C1 segment of cervical spinal cord (tissue), 14 donors: ENCODE measurements at regions not wholly inside any gene's neighbourhood (a gene's known extent, or its start where the extent isn't known, plus 50 kb on each side); places are given as distances from the start of the nearest gene placed in this dataset.
A peak's percentile ranks its signal among the peaks of the same experiment; 100 is the strongest.

ENCODE experiments used
- DNase-seq, 14 donors: peaks; one replicate each; lab custom pipeline; 2025; lab: John Stamatoyannopoulos, UW

DNA sequence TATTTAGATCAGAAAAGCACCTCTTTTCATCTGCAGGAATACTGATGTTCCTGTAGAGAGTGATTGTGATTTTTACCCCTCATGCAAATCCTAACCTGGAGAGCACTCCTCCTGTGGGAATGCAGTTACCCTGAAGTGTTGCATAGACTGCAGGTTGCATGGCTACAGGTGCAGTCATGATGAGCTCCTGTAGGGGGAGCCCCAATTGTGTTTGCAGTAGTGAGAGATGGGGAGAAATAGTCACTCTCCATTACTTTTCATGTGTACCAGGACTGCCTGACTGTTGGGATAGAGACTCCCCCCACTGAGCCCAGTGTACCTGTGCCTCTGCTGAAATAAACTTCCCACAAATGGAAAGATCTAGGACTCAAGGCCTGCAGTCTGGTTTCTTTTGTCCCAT is 1086.5 kb downstream of the SLC6A15 start:
- DNase-seq = peak in 2 of 14 donors; percentile 3 to 6

DNA sequence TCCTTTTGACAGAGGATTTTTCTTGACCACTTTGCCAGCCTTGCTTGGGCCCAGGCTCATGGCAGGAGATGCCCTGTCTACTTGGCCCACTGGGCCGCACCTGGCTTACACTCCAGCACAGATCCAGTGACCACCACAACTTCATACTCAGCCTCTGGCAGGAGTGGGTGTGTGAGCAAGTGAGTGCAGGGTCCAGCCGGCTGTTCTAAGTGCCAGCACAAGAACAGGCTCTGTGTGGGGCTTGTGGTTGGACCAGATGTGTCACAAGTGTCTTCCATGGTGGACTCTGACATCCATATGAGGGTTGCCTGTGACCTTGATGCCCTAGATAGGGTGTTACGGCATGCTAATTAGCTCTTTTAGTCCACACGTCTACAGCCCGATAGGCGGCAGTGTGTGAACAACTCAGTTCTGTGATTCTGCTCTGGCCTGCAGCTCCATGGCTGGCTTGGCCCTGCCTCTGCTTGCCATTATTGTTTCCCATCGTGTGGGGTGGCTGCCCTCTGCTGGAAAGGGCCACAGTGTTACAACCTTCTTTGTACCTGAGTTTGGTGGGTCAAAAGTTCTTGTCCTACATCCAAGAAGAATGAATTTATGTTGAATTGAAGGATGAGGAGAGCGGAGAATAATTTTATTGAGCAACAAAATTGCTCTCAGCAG is 1089.1 kb downstream of the SLC6A15 start:
- peak in 3 of 14 donors; percentile 5 to 25 (median 11) for DNase-seq

DNA sequence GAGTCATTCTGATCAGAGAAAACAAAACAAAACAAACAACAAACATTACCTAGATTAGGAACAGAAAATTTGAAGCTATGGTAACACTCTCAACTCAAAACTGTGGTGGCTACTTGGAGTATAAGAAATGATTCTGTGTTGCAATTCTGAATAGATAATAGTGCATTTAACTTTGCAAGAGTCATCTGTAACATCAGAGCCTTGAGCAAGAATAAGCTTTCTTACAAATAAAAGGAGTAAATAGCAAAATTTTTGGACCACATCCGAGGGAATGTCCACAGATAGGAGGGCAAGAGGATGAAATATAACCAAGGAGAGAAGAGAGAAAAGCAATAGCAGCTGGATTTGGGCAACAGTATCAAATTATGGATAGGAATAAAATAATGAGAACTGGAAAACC is 1090.6 kb downstream of the SLC6A15 start:
- DNase-seq = no peak

DNA sequence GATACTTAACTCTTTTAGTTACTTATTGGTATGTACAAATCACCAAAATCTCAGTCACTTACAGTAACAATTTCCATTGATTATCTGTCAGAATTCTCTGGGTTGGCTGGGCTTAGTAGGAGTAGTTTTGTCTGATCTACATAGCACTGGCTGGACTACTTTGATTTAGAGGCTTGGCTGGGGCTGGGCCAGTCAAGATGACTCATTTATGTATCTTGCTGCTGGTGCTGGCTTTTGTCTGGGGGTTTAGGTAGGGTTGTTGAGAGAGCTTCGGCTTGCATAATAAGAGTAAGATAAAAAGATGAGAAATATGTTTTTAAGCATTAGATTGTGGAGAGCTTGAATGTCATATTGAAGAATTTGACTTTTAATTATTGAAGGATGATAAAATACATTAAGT is 1093.7 kb downstream of the SLC6A15 start:
- DNase-seq = no peak

DNA sequence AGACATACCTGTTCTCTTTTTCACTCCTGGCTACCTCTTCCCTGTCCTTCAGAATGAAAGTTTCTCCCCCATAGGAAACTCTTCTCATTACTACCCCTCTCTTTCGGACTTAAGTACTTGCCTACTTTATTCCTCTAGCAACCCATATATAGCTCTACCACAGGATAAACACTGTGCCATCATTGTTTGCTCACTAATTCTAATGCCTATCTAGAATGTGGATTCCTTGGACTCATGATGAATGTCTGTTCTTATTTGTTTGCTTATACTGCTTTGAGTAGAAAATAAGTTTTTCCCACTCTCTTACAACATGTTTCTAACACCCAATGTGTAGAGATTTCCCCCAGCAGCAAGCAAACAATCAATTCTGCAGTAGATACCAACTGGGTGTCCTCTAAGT is 1094.9 kb downstream of the SLC6A15 start:
- no peak for DNase-seq

DNA sequence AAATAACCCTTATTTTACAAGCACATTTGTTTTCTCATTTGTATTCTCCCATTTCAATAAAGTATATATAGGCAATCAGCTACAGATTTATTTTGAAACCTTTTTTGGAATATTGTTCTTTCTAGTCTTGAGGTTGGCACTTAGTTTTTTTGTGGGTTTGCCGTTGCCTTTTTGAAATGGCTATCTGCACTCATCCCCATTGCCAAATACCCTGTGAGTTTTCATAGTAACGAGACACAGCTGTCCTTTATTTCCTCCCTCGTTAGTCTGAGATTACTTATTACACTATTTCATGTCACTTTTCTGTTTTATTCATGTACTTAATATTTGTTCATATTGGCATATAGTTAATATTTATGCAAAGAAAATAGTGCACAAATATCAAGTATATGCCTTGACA is 1104.0 kb downstream of the SLC6A15 start:
- DNase-seq = no peak

DNA sequence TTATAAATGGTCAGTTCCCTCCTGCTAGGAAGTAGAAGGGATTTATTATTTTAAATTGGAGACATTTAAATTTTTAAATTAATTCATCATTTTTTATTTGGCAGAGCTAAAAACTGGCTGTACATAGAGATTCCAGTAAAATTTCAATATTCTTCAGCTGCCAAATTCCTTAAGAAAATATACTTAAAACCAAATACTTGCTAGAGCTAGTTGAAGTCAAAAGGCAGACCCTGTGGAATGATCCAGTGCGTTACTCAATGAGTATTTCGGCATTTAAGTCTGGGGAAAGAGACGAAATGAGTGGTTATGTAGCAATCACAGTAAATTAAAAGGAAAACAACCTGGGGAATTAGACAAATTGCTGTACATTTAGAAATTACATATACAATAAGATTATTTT is 1104.7 kb downstream of the SLC6A15 start:
- no peak for DNase-seq

DNA sequence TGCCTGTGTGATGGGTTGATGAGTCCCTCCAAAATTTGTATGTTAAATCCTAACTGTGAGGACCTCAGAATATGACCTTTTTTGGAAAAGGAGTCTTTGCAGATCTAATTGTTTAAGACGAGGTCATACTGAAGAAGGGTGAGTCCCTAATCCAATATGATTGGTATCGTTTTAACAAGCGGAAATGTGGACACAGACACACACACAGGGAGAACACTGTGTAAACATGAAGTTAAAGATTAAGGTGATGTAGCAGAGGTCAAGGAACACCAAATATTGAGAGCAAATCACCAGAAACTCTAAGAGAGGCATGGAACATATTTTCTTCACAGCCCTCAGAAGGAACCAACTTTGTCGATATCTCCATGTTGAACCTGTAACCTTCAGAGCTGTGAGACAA is 1106.7 kb downstream of the SLC6A15 start:
- no peak for DNase-seq

DNA sequence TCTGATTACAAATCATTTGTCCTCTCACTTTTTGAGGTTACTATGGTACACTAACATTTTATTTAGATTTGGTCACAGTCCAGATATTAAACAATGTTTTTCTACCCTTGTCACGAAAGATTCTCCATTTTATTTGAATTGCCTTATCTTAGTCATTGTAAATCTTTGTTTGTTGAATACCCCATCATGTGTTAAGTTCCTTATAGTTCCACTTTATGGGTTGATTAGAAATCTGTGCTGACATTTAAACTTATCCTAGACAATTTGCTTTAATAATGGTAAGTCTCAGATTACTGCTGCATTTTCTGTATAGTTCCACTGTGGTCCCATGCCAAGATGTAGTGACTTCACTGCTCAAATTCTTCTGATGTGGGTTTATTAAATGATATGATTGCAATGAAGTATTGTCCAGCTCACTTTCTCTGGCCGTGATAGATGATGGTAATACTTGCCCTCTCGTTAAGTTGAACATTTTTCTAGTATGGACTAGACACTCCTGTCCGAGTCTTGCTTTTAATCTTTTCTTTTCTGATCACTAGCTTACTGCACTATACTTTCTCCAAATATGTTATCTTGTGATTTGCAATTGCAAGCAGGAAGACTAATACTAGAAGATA is 1107.3 kb downstream of the SLC6A15 start:
- no peak for DNase-seq

DNA sequence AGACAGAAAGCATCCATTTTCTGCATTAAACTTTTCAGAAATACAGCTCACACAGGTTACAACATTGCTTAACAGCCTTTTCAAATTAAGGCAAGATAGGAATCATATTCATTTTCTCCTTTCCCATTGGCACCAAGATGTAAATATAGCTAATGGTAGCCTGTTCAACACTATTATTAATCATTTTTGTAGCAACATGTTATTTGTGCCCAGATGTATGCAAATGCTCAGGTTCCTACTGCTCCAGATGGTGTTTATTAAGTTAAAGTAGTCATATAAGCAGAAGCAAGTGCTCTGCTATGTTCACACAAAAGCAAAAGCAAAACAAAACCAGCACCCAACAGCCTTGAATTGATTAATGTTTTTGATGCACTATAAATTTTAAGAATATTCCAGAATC is 1110.6 kb downstream of the SLC6A15 start:
- no peak for DNase-seq

DNA sequence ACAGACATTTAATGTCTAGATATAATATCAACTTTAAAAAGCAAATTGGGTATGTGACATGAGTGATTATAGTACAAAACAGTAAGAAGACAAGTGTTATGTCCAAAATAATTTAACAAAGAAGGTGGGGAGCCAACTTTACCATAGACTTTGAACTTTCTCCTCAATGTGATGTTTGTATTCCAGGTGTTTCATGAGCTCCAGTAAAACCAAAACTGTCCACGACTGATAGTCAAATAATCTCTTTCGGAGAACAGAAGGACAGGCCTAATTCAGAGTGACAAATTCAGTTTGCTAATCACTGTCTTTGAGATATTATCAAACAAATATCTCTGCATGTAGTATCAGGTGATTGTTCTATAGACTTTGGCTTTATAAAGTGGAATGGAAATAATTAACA is 1112.6 kb downstream of the SLC6A15 start:
- no peak for DNase-seq

DNA sequence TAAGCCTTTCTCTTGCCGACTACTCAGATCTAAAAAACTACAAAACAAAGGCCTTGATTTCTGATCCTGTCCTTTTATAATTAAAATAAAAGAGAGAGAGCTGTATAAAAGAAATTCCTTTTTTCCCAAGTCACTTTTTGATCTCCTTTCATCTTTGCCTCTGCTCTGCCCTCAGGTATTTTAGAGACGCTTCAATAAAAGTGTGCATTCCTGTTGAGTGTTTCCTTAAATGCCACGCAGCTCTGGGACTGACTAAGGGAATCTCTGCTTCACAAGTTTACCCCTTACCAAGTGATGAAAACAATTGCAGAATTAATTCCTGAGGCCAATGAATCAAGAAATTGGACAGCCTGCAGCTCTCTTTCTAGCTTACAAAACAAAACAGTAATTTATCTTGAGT is 1109.8 kb downstream of the TMTC2 start:
- DNase-seq = no peak

DNA sequence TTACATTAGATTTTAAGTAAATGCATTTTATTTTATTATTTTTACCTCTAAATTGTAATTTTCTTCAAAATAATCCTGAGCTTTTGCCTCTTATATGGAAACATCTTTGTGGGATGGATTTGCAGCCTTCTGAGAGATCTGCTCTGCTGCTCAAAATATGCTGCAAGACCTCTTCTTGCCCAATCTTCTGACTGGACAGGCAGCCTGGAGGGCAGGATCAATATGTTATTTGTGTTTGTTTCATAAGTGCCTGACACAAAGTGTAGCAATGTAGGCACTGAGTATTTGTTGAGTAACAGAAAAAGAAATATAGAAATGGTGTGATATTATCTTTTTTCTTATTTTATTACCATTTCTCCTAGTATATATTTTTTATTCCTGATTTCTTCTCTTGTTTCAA is 1106.9 kb downstream of the TMTC2 start:
- no peak for DNase-seq

DNA sequence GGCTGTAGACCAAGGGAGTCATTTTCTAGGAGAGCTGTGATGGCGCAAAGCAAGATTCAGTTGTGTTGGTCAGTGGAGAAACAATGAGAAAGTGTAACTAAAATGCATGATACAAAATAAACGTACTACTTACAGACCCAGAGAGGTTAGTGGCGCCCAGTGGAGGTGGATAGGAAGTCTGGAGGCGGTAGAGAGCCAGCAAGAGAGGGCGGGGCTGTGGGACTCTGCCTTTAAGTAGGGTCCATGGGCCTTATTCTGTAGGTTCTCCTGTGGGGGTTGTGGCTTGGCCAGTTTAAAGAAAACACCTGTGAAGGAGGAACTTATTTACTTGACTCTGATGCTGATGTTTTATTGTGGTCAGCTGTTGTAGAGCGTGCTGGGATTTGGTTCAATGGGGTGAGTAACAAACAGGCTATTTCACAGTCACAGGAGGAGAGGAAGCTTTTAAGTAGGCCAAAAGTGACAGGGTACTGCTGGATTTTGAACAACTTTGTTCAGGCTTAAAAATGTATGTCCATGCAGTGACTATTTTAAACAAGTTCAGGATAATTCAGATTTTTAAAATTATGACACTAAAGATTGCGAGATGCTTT is 1097.7 kb downstream of the TMTC2 start:
- DNase-seq = no peak

DNA sequence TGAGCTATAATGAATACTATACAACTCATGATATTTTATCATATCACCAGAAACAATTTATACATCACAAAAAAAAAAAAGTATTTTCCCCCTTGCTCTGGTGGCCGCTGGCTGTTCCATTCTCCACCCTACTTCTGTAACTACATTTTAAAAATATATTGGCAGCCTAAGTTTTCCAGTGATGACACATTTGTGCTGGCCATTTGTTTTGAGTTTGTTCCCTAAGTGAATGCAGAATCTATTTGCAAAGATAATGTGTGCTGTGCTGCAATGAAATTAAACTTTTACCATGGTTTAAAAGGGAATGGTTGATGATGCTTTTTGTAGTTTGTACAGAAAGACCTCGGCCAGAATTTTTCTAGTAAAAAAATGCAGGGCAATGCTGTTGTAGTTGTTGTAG is 1092.8 kb downstream of the TMTC2 start:
- DNase-seq = no peak

DNA sequence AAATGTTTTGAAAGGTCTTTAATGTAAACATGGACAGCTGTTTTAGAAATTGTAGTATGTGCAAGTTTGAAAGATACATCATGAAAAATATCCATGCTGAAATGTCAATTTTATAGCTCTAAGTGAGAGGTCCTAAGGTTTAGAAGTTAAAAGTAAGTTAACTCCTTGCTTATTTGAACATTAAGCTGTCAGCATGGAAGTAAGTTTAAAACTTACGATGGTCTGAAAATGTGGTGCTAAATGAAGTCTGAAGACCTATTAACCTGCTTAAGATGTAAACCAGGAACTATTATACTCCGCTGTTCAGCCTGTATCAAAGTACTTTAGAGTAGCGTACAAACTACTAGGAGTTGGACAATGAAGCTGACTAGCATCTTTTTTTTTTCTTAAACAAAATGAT is 1082.4 kb downstream of the TMTC2 start:
- DNase-seq = no peak

DNA sequence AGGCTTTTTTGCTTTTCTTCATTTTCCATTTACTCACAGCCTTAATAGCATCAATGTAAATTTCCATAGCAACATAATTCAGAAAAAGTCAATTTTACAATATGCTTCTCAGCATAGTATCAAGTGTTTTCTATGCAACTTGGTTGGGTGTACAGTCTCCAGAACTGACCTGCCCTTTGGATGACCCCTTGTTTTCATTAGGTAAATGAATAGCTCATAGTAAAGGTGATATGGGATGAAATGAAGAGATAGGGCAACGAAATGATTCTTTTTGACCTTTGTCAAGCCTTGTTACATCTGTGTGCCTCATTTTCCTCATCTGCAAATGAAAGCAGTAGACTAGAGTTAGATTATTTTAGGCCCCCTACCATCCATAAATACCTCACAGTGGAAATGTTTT is 1081.0 kb downstream of the TMTC2 start:
- no peak for DNase-seq

DNA sequence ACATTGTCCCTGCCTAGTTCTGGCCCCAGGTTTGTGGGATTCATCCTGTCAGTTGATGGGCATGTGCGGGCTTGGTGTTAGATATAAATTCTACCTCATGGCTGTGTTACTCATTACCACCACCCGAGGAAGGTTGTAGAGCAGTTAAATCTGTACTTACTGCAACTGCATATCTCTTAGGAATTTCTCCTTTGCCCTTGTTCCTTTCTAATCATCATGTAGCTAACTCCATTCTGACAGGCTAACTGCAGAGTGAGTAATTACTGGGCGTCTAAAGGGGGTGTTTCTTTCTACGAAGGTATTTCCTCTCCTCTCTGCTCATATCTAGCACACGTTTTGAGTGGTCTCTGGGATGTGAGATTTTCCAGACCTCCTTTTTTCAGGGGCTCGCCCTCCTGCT is 1076.7 kb downstream of the TMTC2 start:
- no peak for DNase-seq

DNA sequence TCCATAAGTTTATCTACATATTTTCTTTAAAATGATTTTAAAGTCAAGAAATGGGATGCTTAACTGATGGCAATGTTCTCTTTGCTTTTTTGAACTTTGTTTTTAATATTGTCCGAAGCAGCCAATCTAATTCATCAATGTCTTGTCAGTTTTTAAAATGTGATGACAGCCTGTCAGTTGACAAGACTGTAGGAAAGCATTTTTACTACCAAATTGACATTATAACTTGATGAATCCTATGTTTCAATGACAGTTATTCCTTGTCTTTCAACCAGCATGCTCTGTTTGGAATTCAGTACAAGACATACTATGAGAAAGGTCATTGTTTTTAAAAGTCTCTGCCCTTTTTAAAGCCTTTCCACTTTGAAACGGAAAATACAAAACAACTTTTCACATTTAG is 1073.2 kb downstream of the TMTC2 start:
- no peak for DNase-seq

DNA sequence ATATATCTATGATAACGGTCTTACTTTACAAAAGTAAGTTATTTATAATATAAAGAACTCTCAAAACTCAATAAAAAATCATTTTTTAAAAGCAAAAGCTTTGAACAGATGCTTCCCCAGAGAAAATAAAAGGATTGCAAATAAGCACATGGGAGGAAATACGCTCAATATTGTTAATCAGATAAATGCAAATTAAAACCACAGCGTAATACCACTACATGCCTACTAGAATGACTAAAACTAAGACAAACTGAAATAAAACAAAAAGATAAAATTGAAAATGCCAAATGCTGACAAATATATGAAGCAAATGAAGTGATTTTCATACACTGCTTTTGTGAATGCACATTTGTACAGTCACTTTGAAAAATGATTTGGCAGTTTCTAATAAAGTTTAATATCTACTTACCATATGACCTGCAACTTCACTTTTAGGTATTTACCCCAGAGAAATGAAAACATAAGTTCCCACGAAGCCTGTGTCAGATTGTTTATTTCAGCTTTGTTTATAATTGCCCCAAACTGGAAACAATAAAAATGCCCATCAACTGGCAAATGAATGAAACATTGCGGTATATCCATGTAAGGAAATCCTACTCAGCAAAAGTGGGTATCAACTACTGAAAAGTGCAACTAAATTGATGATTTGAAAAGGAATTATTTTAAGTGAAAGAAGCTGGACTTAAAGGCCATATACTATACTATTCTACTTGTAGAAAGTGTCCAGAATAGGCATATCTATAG is 1072.4 kb downstream of the TMTC2 start:
- no peak for DNase-seq

DNA sequence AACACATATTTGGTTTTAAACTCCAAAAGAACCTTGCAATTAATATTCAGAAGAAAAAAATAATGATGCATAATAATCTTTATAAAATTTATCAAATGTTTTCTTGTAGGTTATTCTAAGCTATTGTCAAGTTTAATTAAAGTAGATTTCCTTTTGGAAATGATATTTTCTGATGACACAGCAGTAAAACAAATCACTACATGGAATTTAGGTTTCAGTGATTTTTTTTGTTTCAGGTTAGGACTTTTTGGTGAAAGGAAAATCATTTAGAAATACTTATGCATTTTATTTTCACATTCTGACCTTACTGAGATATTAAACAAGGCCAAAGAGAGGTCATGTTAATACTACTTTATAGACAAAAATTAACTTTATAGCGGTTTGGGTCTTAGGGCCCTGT is 1067.2 kb downstream of the TMTC2 start:
- DNase-seq = no peak

DNA sequence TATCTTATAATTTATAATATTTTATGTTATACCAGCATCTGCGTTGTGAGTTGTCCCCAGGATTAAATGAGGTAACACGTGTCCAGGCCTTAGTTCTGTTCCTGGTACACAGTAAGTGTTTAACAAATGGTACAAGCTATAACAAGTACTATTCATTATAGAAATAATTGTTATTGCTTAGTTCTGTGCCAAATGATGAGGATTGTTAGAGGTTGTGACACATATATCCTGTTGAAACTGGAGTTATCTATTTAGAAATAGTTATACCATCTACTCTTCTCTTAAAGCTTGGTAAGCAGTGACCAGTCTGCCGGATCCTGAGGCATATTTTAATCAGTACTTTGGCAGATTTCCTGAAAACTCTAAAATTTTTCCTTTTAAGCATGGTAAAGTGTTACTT is 1066.5 kb downstream of the TMTC2 start:
- no peak for DNase-seq

DNA sequence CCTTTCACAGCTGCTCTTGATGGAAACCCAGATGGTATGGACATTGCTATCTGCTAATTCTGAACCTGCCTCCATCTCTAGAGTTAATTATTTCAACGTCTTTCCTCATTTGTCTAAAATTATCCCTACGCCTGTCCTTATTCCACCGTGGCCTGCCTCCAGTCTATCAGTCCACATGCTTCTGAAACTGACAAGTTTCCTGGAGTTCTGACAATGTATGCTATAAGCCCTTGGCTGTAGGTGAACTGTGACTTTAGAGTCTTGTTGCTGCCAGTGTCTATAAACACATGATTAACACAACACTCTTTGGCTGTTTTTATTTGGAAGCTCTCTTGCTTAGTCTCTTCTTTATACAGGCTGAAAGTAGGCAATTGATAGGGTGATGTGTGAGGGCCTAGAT is 1052.9 kb downstream of the TMTC2 start:
- no peak for DNase-seq
